Naive thymus-derived CD4-positive, alpha-beta T cell (primary cell): ENCODE measurements at regions not wholly inside any gene's neighbourhood (a gene's known extent, or its start where the extent isn't known, plus 50 kb on each side); places are given as distances from the start of the nearest gene placed in this dataset.

Source experiments
- ATAC-seq: fragments of 150-1000 bp; cut with Tn5 transposase; 2 replicates; pipeline ENCODE4 v1.10.0; 2021; ENCODE audit warnings: mild to moderate bottlenecking, moderate library complexity
- CTCF ChIA-PET: fragments of 350-600 bp; sonication (Branson Sonifier 250); formaldehyde crosslinking; loops from one replicate; lab custom pipeline; 2021; ENCODE audit warnings: antibody characterized with exemption; lab: Charles Lee
- POLR2A ChIA-PET: fragments of 350-600 bp; sonication (Branson Sonifier 250); formaldehyde crosslinking; loops from one replicate; lab custom pipeline; 2021; ENCODE audit warnings: antibody characterized with exemption, inconsistent platforms; lab: Charles Lee
- DNase-seq, 9 donors: peaks; one replicate each; pipeline versions ENCODE4 v3.0.0 to v3.0.0-alpha.2; 2020 to 2022; ENCODE audit warnings: mixed read lengths in 1 of 9
- H3K27ac ChIP-seq: one replicate; pipeline ENCODE4 v1.7.0; 2013; ENCODE audit warnings: mild to moderate bottlenecking, low read depth, low read length, moderate library complexity
- H3K27me3 ChIP-seq, 2 donors: one replicate each; pipeline ENCODE4 v1.7.0; 2013; ENCODE audit warnings: low read length in 2 of 2, mild to moderate bottlenecking in 2 of 2, moderate library complexity in 2 of 2; ENCODE audit not compliant: control insufficient read depth in 2 of 2, insufficient read depth in 2 of 2
- H3K36me3 ChIP-seq, 3 experiments: 1 replicate in 2 of 3; 2 replicates in 1 of 3; pipeline ENCODE4 v1.7.0; 2013; ENCODE audit warnings: low read length in 3 of 3, mild to moderate bottlenecking in 3 of 3, moderate library complexity in 1 of 3; ENCODE audit not compliant: insufficient read depth in 3 of 3, control insufficient read depth in 2 of 3
- H3K4me1 ChIP-seq, 2 donors: one replicate each; pipeline ENCODE4 v1.7.0; 2013; ENCODE audit warnings: low read length in 2 of 2, mild to moderate bottlenecking in 2 of 2, moderate library complexity in 1 of 2; ENCODE audit not compliant: control insufficient read depth in 2 of 2, insufficient read depth in 2 of 2
- H3K4me3 ChIP-seq: 2 replicates; pipeline ENCODE4 v1.7.0; 2013; ENCODE audit warnings: mild to moderate bottlenecking, low read length
- H3K9me3 ChIP-seq, 3 experiments: 1 replicate in 2 of 3; 2 replicates in 1 of 3; pipeline ENCODE4 v1.7.0; 2013; ENCODE audit warnings: low read length in 3 of 3; ENCODE audit not compliant: control insufficient read depth in 2 of 3
- H3K27ac Mint-ChIP-seq, 9 donors: one replicate each; pipeline ENCODE4 v1.8.0; 2020 to 2022; ENCODE audit warnings: mixed read lengths in 9 of 9, mild to moderate bottlenecking in 8 of 9, moderate library complexity in 5 of 9, inconsistent platforms in 2 of 9
- H3K27me3 Mint-ChIP-seq, 5 donors: one replicate each; pipeline ENCODE4 v1.8.0; 2021 to 2022; ENCODE audit warnings: mixed read lengths in 5 of 5, mild to moderate bottlenecking in 1 of 5
- H3K36me3 Mint-ChIP-seq, 5 donors: one replicate each; pipeline ENCODE4 v1.8.0; 2020 to 2022; ENCODE audit warnings: mixed read lengths in 5 of 5, mild to moderate bottlenecking in 3 of 5, inconsistent platforms in 1 of 5
- H3K4me1 Mint-ChIP-seq, 7 donors: one replicate each; pipeline ENCODE4 v1.8.0; 2020 to 2022; ENCODE audit warnings: mixed read lengths in 7 of 7, mild to moderate bottlenecking in 3 of 7, inconsistent platforms in 1 of 7
- H3K4me3 Mint-ChIP-seq, 10 donors: one replicate each; pipeline ENCODE4 v1.8.0; 2020 to 2022; ENCODE audit warnings: mild to moderate bottlenecking in 10 of 10, mixed read lengths in 10 of 10, moderate library complexity in 6 of 10, inconsistent platforms in 2 of 10
- H3K9me3 Mint-ChIP-seq, 11 donors: one replicate each; pipeline ENCODE4 v1.8.0; 2020 to 2022; ENCODE audit warnings: mixed read lengths in 11 of 11, mild to moderate bottlenecking in 4 of 11, inconsistent platforms in 1 of 11, moderate library complexity in 1 of 11
- intact Hi-C, 2 donors: fragments of 100-400 bp; cut with micrococcal nuclease; formaldehyde crosslinking; loops; one replicate each; pipeline ENCODE4 v1.15.1; 2023

- no peak overlapping the region for H3K4me3 Mint-ChIP-seq
- no peaks in the 10 kb centered on the region for H3K27me3 Mint-ChIP-seq
- Histone ChIP-seq H3K9me3 (no peaks in the 10 kb centered on the region), H3K36me3 (no peaks in the 10 kb centered on the region), H3K4me3 (no peak overlapping the region), H3K27me3 (no peaks in the 10 kb centered on the region), H3K27ac (no peak overlapping the region), H3K4me1 (no peaks in the 10 kb centered on the region)
- H3K9me3 Mint-ChIP-seq = peaks cover 0 to 9% (median 0%) of the 10 kb centered on the region in 11 donors
- POLR2A ChIA-PET = no interaction called here
- intact Hi-C loops = no loop called here
- CTCF ChIA-PET = no interaction called here
- no peak overlapping the region for H3K27ac Mint-ChIP-seq
- no peak for DNase-seq
- ATAC-seq = no peak
- H3K36me3 Mint-ChIP-seq = no peaks in the 10 kb centered on the region
- H3K4me1 Mint-ChIP-seq = no peaks in the 10 kb centered on the region
These were observed 192.8 kb upstream of the KYNU start for GRCh38 chr2:142684667-142685066.

DNA sequence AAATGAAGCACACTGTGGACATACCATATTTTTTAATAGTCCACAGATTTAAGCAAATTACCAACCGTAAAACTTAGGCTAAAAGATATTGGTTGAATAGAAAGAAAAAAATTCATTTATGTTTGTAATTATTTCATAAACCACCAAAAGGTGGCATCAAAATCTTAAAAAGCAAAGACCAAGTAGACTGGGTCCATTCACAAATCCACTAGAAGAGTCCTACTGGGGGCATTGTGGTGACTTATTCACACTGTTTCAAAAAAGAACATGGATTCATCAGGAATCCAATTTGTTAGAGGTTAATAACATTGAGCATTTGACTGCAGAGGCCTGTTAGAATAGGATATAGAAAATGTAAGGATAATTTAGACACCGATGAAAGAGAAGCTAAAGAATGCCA lies 194.9 kb upstream of the KYNU start:
- peaks cover 0 to 9% (median 1%) of the 10 kb centered on the region in 11 donors for H3K9me3 Mint-ChIP-seq
- no peaks in the 10 kb centered on the region for H3K4me1 Mint-ChIP-seq
- no peak overlapping the region for H3K4me3 Mint-ChIP-seq
- no peak overlapping the region for H3K27ac ChIP-seq
- H3K4me1 ChIP-seq = no peaks in the 10 kb centered on the region
- ATAC-seq = no peak
- H3K27me3 ChIP-seq = no peaks in the 10 kb centered on the region
- H3K27me3 Mint-ChIP-seq = no peaks in the 10 kb centered on the region
- no peak overlapping the region for H3K4me3 ChIP-seq
- no peak overlapping the region for H3K27ac Mint-ChIP-seq
- H3K36me3 ChIP-seq = no peaks in the 10 kb centered on the region
- DNase-seq = no peak
- H3K36me3 Mint-ChIP-seq = no peaks in the 10 kb centered on the region
- no peaks in the 10 kb centered on the region for H3K9me3 ChIP-seq
- intact Hi-C loops = no loop called here
- CTCF ChIA-PET = no interaction called here
- POLR2A ChIA-PET = no interaction called here

DNA sequence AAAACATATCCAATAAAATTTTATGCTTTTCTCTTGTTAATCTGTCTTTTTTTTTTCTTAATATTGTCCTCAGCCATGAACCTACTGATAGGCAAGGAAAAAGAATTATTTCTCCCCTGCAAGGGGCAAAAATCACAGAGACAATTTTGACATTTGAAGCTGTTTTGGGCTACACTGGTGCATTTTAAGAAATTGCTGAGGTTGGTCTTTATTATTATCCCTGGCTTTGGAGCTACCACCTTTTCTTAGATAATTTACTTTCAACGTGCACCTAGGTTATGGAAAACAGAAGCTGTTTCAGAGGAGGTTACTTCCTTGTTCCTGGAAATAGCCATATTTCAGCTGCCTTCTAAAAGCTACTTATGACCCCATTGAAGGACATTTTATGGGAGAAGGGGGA lies 195.5 kb upstream of the KYNU start:
- Histone ChIP-seq H3K4me1 (no peaks in the 10 kb centered on the region), H3K4me3 (no peak overlapping the region), H3K27ac (no peak overlapping the region), H3K27me3 (no peaks in the 10 kb centered on the region), H3K36me3 (no peaks in the 10 kb centered on the region), H3K9me3 (no peaks in the 10 kb centered on the region)
- POLR2A ChIA-PET = no interaction called here
- Mint-ChIP-seq H3K4me1 (no peaks in the 10 kb centered on the region), H3K27me3 (no peaks in the 10 kb centered on the region), H3K9me3 (peaks cover 0 to 9% (median 1%) of the 10 kb centered on the region in 11 donors), H3K27ac (no peak overlapping the region), H3K36me3 (no peaks in the 10 kb centered on the region), H3K4me3 (no peak overlapping the region)
- intact Hi-C loops = no loop called here
- ATAC-seq (no peak), DNase-seq (no peak)
- CTCF ChIA-PET = no interaction called here

GRCh38 chr2:142678164-142678563 lies 199.3 kb upstream of the KYNU start:
- DNase-seq (no peak), ATAC-seq (no peak)
- Histone ChIP-seq H3K4me3 (no peak overlapping the region), H3K9me3 (no peaks in the 10 kb centered on the region), H3K36me3 (no peaks in the 10 kb centered on the region), H3K4me1 (no peaks in the 10 kb centered on the region), H3K27me3 (no peaks in the 10 kb centered on the region), H3K27ac (no peak overlapping the region)
- intact Hi-C loops = no loop called here
- CTCF ChIA-PET = no interaction called here
- Mint-ChIP-seq H3K4me1 (no peaks in the 10 kb centered on the region), H3K4me3 (no peak overlapping the region), H3K36me3 (no peaks in the 10 kb centered on the region), H3K9me3 (peaks cover 0 to 6% (median 1%) of the 10 kb centered on the region in 11 donors), H3K27ac (no peak overlapping the region), H3K27me3 (no peaks in the 10 kb centered on the region)
- POLR2A ChIA-PET = no interaction called here

- Histone ChIP-seq H3K27ac (no peak overlapping the region), H3K4me3 (no peak overlapping the region), H3K27me3 (no peaks in the 10 kb centered on the region), H3K36me3 (no peaks in the 10 kb centered on the region), H3K9me3 (no peaks in the 10 kb centered on the region), H3K4me1 (no peaks in the 10 kb centered on the region)
- ChIA-PET CTCF (no interaction called here), POLR2A (no interaction called here)
- Mint-ChIP-seq H3K4me3 (no peak overlapping the region), H3K4me1 (peaks cover 0 to 2% (median 0%) of the 10 kb centered on the region in 7 donors), H3K36me3 (no peaks in the 10 kb centered on the region), H3K27ac (no peak overlapping the region), H3K27me3 (no peaks in the 10 kb centered on the region), H3K9me3 (peaks cover 0 to 6% (median 0%) of the 10 kb centered on the region in 11 donors)
- intact Hi-C loops = no loop called here
- DNase-seq = no peak
- ATAC-seq = no peak
These were observed 202.1 kb upstream of the KYNU start for GRCh38 chr2:142675398-142675797.

DNA sequence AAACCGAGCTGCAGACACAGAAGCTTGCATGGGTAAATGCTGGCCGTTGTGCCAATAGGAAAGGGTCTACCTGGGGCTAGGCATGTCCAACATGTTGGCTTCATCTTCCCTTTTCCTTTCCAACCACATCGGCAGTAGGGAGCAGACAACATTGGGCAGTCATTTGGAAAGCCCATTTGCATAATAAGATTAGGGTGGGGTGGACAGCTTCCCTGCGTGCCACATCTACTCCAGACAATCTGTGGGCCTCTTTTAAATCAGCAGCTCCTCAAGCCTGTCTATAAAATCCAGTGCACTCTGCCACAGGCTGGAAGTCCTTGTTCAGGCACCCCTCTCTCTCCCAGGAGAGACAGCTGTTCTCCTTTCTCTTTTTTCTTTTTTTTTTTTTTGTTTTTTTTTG lies 203.6 kb upstream of the KYNU start:
- no peaks in the 10 kb centered on the region for H3K36me3 Mint-ChIP-seq
- no peak overlapping the region for H3K4me3 Mint-ChIP-seq
- Histone ChIP-seq H3K9me3 (no peaks in the 10 kb centered on the region), H3K4me1 (no peaks in the 10 kb centered on the region), H3K36me3 (no peaks in the 10 kb centered on the region), H3K27ac (no peak overlapping the region), H3K4me3 (no peak overlapping the region), H3K27me3 (no peaks in the 10 kb centered on the region)
- H3K27ac Mint-ChIP-seq = no peak overlapping the region
- H3K9me3 Mint-ChIP-seq = peaks cover 0 to 6% (median 0%) of the 10 kb centered on the region in 11 donors
- DNase-seq (no peak), ATAC-seq (no peak)
- peaks cover 0 to 2% (median 0%) of the 10 kb centered on the region in 7 donors for H3K4me1 Mint-ChIP-seq
- H3K27me3 Mint-ChIP-seq = no peaks in the 10 kb centered on the region
- ChIA-PET CTCF (no interaction called here), POLR2A (no interaction called here)
- intact Hi-C loops = no loop called here

DNA sequence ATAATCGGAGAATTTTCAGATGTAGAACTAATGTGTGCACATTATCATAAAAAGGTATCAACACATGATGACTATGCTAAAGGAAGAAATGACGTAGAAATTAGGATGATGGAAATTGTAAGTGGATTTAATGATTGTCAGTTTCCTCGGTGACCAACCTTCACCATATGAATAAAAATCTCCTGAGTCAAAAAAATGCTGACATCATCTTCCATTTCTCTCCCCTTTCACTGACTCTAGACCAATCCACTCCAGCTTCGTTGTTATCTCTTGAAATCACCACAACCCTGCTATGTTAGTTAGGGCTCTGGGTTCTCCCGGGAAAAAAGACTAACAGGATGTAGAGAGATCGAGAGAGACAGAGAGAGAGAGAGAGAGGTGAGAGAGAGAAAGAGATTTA lies 204.8 kb upstream of the KYNU start:
- Histone ChIP-seq H3K36me3 (no peaks in the 10 kb centered on the region), H3K4me3 (no peak overlapping the region), H3K9me3 (no peaks in the 10 kb centered on the region), H3K27me3 (no peaks in the 10 kb centered on the region), H3K27ac (no peak overlapping the region), H3K4me1 (no peaks in the 10 kb centered on the region)
- intact Hi-C loops = no loop called here
- Mint-ChIP-seq H3K36me3 (no peaks in the 10 kb centered on the region), H3K9me3 (peaks cover 0 to 6% (median 0%) of the 10 kb centered on the region in 11 donors), H3K27ac (no peak overlapping the region), H3K27me3 (no peaks in the 10 kb centered on the region), H3K4me3 (no peak overlapping the region), H3K4me1 (peaks cover 0 to 2% (median 0%) of the 10 kb centered on the region in 7 donors)
- ChIA-PET CTCF (no interaction called here), POLR2A (no interaction called here)
- ATAC-seq (no peak), DNase-seq (no peak)
